IPS DF 6.9 (cell line): ENCODE measurements at regions not wholly inside any gene's neighbourhood (a gene's known extent, or its start where the extent isn't known, plus 50 kb on each side); places are given as distances from the start of the nearest gene placed in this dataset.
"Not testable (repeated sequence)": the region's sequence is repeated elsewhere in the genome, so short reads cannot be mapped to it uniquely, and the experiment has no call there.

ENCODE experiments used
- DNase-seq: peaks from one replicate; pipeline ENCODE4 v3.0.0-alpha.2; 2013; ENCODE audit warnings: low read depth, low spot score
- H3K27ac ChIP-seq: one replicate; pipeline ENCODE4 v1.5.1; 2013; ENCODE audit warnings: low read length, control low read depth
- H3K27me3 ChIP-seq: 2 replicates; pipeline ENCODE4 v1.6.1; 2013; ENCODE audit warnings: mild to moderate bottlenecking, low read length; ENCODE audit not compliant: control insufficient read depth, insufficient read depth
- H3K36me3 ChIP-seq: 2 replicates; pipeline ENCODE4 v1.6.1; 2013; ENCODE audit warnings: low read length; ENCODE audit not compliant: control insufficient read depth, insufficient read depth
- H3K4me1 ChIP-seq: 2 replicates; pipeline ENCODE4 v1.6.1; 2013; ENCODE audit warnings: low read length; ENCODE audit not compliant: control insufficient read depth, insufficient read depth
- H3K4me3 ChIP-seq: 2 replicates; pipeline ENCODE4 v1.5.1; 2013; ENCODE audit warnings: mild to moderate bottlenecking, low read length
- H3K9me3 ChIP-seq: 2 replicates; pipeline ENCODE4 v1.6.1; 2013; ENCODE audit warnings: low read length, inconsistent platforms; ENCODE audit not compliant: control insufficient read depth, insufficient read depth
- WGBS: extraction: QIAGEN DNeasy Blood & Tissue Kit; methylation state at CpG from one replicate; pipeline ENCODE4 v1.1.7; 2013; ENCODE audit warnings: mixed read lengths, missing lambda C conversion rate; ENCODE audit not compliant: insufficient read length, insufficient coverage; 5-methylcytosine and 5-hydroxymethylcytosine counted together

- H3K27me3 ChIP-seq, H3K4me1 ChIP-seq, DNase-seq, H3K9me3 ChIP-seq, H3K27ac ChIP-seq, H3K36me3 ChIP-seq: not testable (repeated sequence)
- no CpG with 5 or more reads among the region's 27 CpGs for WGBS
- peak overlapping the region; percentile 80; the same call in 1 of the 2 replicates for H3K4me3 ChIP-seq
Observed at GRCh38 chr2:156254637-156255067, 77.9 kb downstream of the NR4A2 start.

- Histone ChIP-seq H3K4me3 (no peak overlapping the region), H3K36me3 (no peaks in the 10 kb centered on the region), H3K27ac (no peak overlapping the region), H3K4me1 (no peaks in the 10 kb centered on the region), H3K27me3 (no peaks in the 10 kb centered on the region), H3K9me3 (no peaks in the 10 kb centered on the region)
- DNase-seq: no peak
- WGBS: no CpG with 5 or more reads among the region's 2 CpGs
Observed at GRCh38 chr2:156253765-156254164, 78.8 kb downstream of the NR4A2 start.

- Histone ChIP-seq H3K4me3 (no peak overlapping the region), H3K4me1 (no peaks in the 10 kb centered on the region), H3K9me3 (no peaks in the 10 kb centered on the region), H3K27me3 (no peaks in the 10 kb centered on the region), H3K27ac (no peak overlapping the region), H3K36me3 (no peaks in the 10 kb centered on the region)
- no peak for DNase-seq
- WGBS: no CpG with 5 or more reads among the region's 1 CpG
Observed at GRCh38 chr2:156242874-156243273, 89.6 kb downstream of the NR4A2 start.

- no CpG with 5 or more reads among the region's 2 CpGs for WGBS
- H3K9me3 ChIP-seq: no peaks in the 10 kb centered on the region
- H3K4me3 ChIP-seq: no peak overlapping the region
- H3K4me1 ChIP-seq: no peaks in the 10 kb centered on the region
- DNase-seq: no peak
- no peak overlapping the region for H3K27ac ChIP-seq
- no peaks in the 10 kb centered on the region for H3K36me3 ChIP-seq
- no peaks in the 10 kb centered on the region for H3K27me3 ChIP-seq
Observed at GRCh38 chr2:156237558-156237957, 95.0 kb downstream of the NR4A2 start.

GRCh38 chr2:156229724-156230362 lies 102.7 kb downstream of the NR4A2 start:
- DNase-seq: no peak
- no CpG with 5 or more reads among the region's 1 CpG for WGBS

GRCh38 chr2:156223328-156223727 lies 109.2 kb downstream of the NR4A2 start:
- H3K4me1 ChIP-seq, H3K36me3 ChIP-seq, H3K4me3 ChIP-seq, H3K27me3 ChIP-seq, H3K27ac ChIP-seq, DNase-seq, H3K9me3 ChIP-seq: not testable (repeated sequence)
- no CpG with 5 or more reads among the region's 1 CpG for WGBS

More at GRCh38 chr2:156229724-156230362, 102.7 kb downstream of the NR4A2 start:
- Histone ChIP-seq H3K9me3 (no peaks in the 10 kb centered on the region), H3K36me3 (no peaks in the 10 kb centered on the region), H3K27me3 (no peaks in the 10 kb centered on the region), H3K27ac (no peak overlapping the region), H3K4me3 (no peak overlapping the region), H3K4me1 (0 out of 2 replicates have a peak, but pooled peaks cover 2% of the 10 kb centered on the region)

GRCh38 chr2:156221703-156222102 lies 110.8 kb downstream of the NR4A2 start:
- no peaks in the 10 kb centered on the region for H3K36me3 ChIP-seq
- no peak overlapping the region for H3K27ac ChIP-seq
- H3K27me3 ChIP-seq: no peaks in the 10 kb centered on the region
- H3K9me3 ChIP-seq: no peaks in the 10 kb centered on the region
- DNase-seq: no peak
- no peaks in the 10 kb centered on the region for H3K4me1 ChIP-seq
- H3K4me3 ChIP-seq: no peak overlapping the region
- no CpG with 5 or more reads among the region's 2 CpGs for WGBS

- Histone ChIP-seq H3K9me3 (no peaks in the 10 kb centered on the region), H3K27ac (no peak overlapping the region), H3K4me3 (no peak overlapping the region), H3K4me1 (no peaks in the 10 kb centered on the region), H3K36me3 (no peaks in the 10 kb centered on the region), H3K27me3 (no peaks in the 10 kb centered on the region)
- no CpG with 5 or more reads among the region's 4 CpGs for WGBS
- no peak for DNase-seq
Observed at GRCh38 chr2:156219491-156220100, 112.9 kb downstream of the NR4A2 start.

GRCh38 chr2:156215656-156216055 lies 116.9 kb downstream of the NR4A2 start:
- no CpG with 5 or more reads among the region's 2 CpGs for WGBS
- no peaks in the 10 kb centered on the region for H3K27me3 ChIP-seq

GRCh38 chr2:156211318-156211717 lies 121.2 kb downstream of the NR4A2 start:
- Histone ChIP-seq H3K36me3 (no peaks in the 10 kb centered on the region), H3K27ac (no peak overlapping the region), H3K9me3 (no peaks in the 10 kb centered on the region), H3K27me3 (no peaks in the 10 kb centered on the region), H3K4me1 (no peaks in the 10 kb centered on the region), H3K4me3 (no peak overlapping the region)
- no peak for DNase-seq

More at GRCh38 chr2:156215656-156216055, 116.9 kb downstream of the NR4A2 start:
- no peak overlapping the region for H3K27ac ChIP-seq
- H3K9me3 ChIP-seq: no peaks in the 10 kb centered on the region
- no peaks in the 10 kb centered on the region for H3K4me1 ChIP-seq
- H3K4me3 ChIP-seq: no peak overlapping the region
- no peaks in the 10 kb centered on the region for H3K36me3 ChIP-seq
- no peak for DNase-seq

- no peak overlapping the region for H3K27ac ChIP-seq
- WGBS: no CpG with 5 or more reads among the region's 2 CpGs
- H3K36me3 ChIP-seq: no peaks in the 10 kb centered on the region
- H3K4me1 ChIP-seq: no peaks in the 10 kb centered on the region
- no peak overlapping the region for H3K4me3 ChIP-seq
- H3K27me3 ChIP-seq: no peaks in the 10 kb centered on the region
- no peaks in the 10 kb centered on the region for H3K9me3 ChIP-seq
- no peak for DNase-seq
Observed at GRCh38 chr2:156206355-156206754, 126.2 kb downstream of the NR4A2 start.
